Stomach (tissue), 4 donors: ENCODE measurements at regions not wholly inside any gene's neighbourhood (a gene's known extent, or its start where the extent isn't known, plus 50 kb on each side); places are given as distances from the start of the nearest gene placed in this dataset.
"Not testable (repeated sequence)": the region's sequence is repeated elsewhere in the genome, so short reads cannot be mapped to it uniquely, and the experiment has no call there.

Experiments used
- POLR2A ChIP-seq, 4 donors: fragments of 450-650 bp; IDR thresholded peaks; one replicate each; pipeline ENCODE4 v1.6.1; 2016; ENCODE audit warnings: antibody characterized with exemption in 4 of 4, control low read depth in 2 of 4, mild to moderate bottlenecking in 1 of 4, moderate library complexity in 1 of 4
- TF ChIP-seq, protein P1 (sequence below), 7 experiments: fragments of 450-650 bp in 4 of 7; fragments of 200-600 bp in 3 of 7; sonication (generic) in 3 of 7; IDR thresholded peaks; one replicate each; pipeline ENCODE4 v1.5.1; 2016 to 2019; ENCODE audit warnings: antibody characterized with exemption in 7 of 7, control low read depth in 2 of 7, mild to moderate bottlenecking in 1 of 7

DNA sequence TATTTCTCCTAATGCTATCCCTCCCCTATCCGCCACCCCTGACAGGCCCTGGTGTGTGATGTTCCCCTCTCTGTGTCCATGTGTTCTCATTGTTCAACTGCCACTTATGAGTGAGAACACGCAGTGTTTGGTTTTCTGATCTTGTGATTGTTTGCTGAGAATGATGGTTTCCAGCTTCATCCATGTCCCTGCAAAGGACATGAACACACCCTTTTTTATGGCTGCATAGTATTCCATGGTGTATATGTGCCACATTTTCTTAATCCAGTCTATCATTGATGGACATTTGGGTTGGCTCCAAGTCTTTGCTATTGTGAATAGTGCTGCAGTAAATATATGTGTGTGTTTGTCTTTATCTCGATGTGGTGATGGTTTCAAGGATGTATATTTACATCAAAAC is 353.4 kb downstream of the PTPRU start:
- TF ChIP-seq, protein P1, sequence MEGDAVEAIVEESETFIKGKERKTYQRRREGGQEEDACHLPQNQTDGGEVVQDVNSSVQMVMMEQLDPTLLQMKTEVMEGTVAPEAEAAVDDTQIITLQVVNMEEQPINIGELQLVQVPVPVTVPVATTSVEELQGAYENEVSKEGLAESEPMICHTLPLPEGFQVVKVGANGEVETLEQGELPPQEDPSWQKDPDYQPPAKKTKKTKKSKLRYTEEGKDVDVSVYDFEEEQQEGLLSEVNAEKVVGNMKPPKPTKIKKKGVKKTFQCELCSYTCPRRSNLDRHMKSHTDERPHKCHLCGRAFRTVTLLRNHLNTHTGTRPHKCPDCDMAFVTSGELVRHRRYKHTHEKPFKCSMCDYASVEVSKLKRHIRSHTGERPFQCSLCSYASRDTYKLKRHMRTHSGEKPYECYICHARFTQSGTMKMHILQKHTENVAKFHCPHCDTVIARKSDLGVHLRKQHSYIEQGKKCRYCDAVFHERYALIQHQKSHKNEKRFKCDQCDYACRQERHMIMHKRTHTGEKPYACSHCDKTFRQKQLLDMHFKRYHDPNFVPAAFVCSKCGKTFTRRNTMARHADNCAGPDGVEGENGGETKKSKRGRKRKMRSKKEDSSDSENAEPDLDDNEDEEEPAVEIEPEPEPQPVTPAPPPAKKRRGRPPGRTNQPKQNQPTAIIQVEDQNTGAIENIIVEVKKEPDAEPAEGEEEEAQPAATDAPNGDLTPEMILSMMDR (IDR thresholded peaks at IDR 0.05), result not testable (repeated sequence)
- not testable (repeated sequence) for TF ChIP-seq POLR2A (IDR thresholded peaks at IDR 0.05)
